HCT116 (cell line): ENCODE measurements at regions not wholly inside any gene's neighbourhood (a gene's known extent, or its start where the extent isn't known, plus 50 kb on each side); places are given as distances from the start of the nearest gene placed in this dataset.

Experiments used
- ATAC-seq: fragments of 200-7000 bp; cut with Tn5 transposase; 2 replicates; pipeline ENCODE4 v1.9.1; 2020; ENCODE audit warnings: mild to moderate bottlenecking, moderate library complexity
- BruUV-seq: library from RNA; stranded (reverse); fragments of 400-500 nt; replicated peaks from 2 replicates; lab custom pipeline; 2021; lab: Mats Ljungman, UMichigan
- CTCF ChIA-PET: fragments of 300-600 bp; sonication (Branson Sonifier 250); formaldehyde crosslinking; loops from one replicate; lab custom pipeline; 2021; ENCODE audit warnings: antibody characterized with exemption; lab: Charles Lee
- POLR2A ChIA-PET: fragments of 300-600, 350-600 bp; sonication (Branson Sonifier 250); formaldehyde crosslinking; loops from one replicate; lab custom pipeline; 2021; ENCODE audit warnings: antibody characterized with exemption; lab: Charles Lee
- RAD21 ChIA-PET, 2 experiments: fragments of 300-600 bp; sonication (Branson Sonifier 250); formaldehyde crosslinking; loops; one replicate each; lab custom pipeline; 2023; ENCODE audit warnings: low total read pairs in 2 of 2; ENCODE audit not compliant: uncharacterized antibody in 2 of 2, unreplicated experiment in 2 of 2, low non-redundant PET in 1 of 2; lab: Charles Lee
- DNase-seq: peaks from one replicate; pipeline ENCODE4 v3.0.0-alpha.2; 2010; ENCODE audit warnings: low read depth, low spot score
- H2AFZ ChIP-seq: fragments of 200-600 bp; shearing (Covaris generic), sonication (generic); 2 replicates; pipeline ENCODE4 v1.6.1; 2017; ENCODE audit warnings: low read depth, mixed run types, mixed read lengths, antibody characterized with exemption, low read length; ENCODE audit not compliant: poor library complexity, severe bottlenecking
- H3K27ac ChIP-seq: 2 replicates; pipeline ENCODE4 v1.5.1; 2012; ENCODE audit warnings: low read depth, low read length
- H3K27me3 ChIP-seq: fragments of 200-600 bp; sonication (generic); 2 replicates; pipeline ENCODE4 v1.6.1; 2016; ENCODE audit warnings: mixed run types, low read length, mixed read lengths; ENCODE audit not compliant: insufficient read depth
- H3K36me3 ChIP-seq, 2 experiments: fragments of 200-500 bp in 1 of 2; fragments of 200-600 bp in 1 of 2; sonication (Bioruptor generic) in 1 of 2; sonication (generic) in 1 of 2; 2 replicates each; pipeline versions ENCODE4 v1.5.1 to v1.6.1; 2014 to 2016; ENCODE audit warnings: low read length in 2 of 2, inconsistent platforms in 1 of 2, mixed read lengths in 1 of 2, mixed run types in 1 of 2; ENCODE audit not compliant: insufficient read depth in 2 of 2, control insufficient read depth in 1 of 2
- H3K4me1 ChIP-seq, 2 experiments: fragments of 200-600 bp in 1 of 2; sonication (generic) in 1 of 2; 2 replicates each; pipeline versions ENCODE4 v1.5.1 to v1.6.1; 2012 to 2017; ENCODE audit warnings: low read length in 2 of 2, inconsistent platforms in 1 of 2, mild to moderate bottlenecking in 1 of 2, mixed read lengths in 1 of 2, mixed run types in 1 of 2, moderate library complexity in 1 of 2; ENCODE audit not compliant: insufficient read depth in 2 of 2, control insufficient read depth in 1 of 2
- H3K4me2 ChIP-seq: fragments of 200-600 bp; sonication (generic); 2 replicates; pipeline ENCODE4 v1.6.1; 2017; ENCODE audit warnings: mixed run types, low read length, mixed read lengths
- H3K4me3 ChIP-seq, 2 experiments: fragments of 200-600 bp in 1 of 2; sonication (generic) in 1 of 2; replicated peaks in 1 of 2; 2 replicates each; pipeline ENCODE4 v1.5.1; 2011 to 2016; ENCODE audit warnings: low read length in 2 of 2, control low read depth in 1 of 2, low read depth in 1 of 2, mild to moderate bottlenecking in 1 of 2, mixed read lengths in 1 of 2, mixed run types in 1 of 2
- H3K79me2 ChIP-seq: fragments of 200-600 bp; sonication (generic); 2 replicates; pipeline ENCODE4 v1.6.1; 2017; ENCODE audit warnings: mild to moderate bottlenecking, mixed run types, low read length, moderate library complexity, mixed read lengths; ENCODE audit not compliant: insufficient read depth
- H3K9ac ChIP-seq: fragments of 200-600 bp; sonication (generic); 2 replicates; pipeline ENCODE4 v1.6.1; 2016; ENCODE audit warnings: low read length, mixed read lengths
- H3K9me2 ChIP-seq: fragments of 200-600 bp; sonication (generic), shearing (Covaris generic); 2 replicates; pipeline ENCODE4 v1.6.1; 2017; ENCODE audit warnings: mixed run types, mild to moderate bottlenecking, moderate library complexity; ENCODE audit not compliant: insufficient read depth
- H3K9me3 ChIP-seq, 2 experiments: fragments of 200-500 bp in 1 of 2; fragments of 200-600 bp in 1 of 2; sonication (Bioruptor generic) in 1 of 2; sonication (generic) in 1 of 2; 2 replicates each; pipeline ENCODE4 v1.6.1; 2014 to 2017; ENCODE audit warnings: low read length in 2 of 2, mixed read lengths in 2 of 2, inconsistent platforms in 1 of 2, low read depth in 1 of 2, mild to moderate bottlenecking in 1 of 2, mixed run types in 1 of 2, moderate library complexity in 1 of 2; ENCODE audit not compliant: control insufficient read depth in 1 of 2, insufficient read depth in 1 of 2
- H4K20me1 ChIP-seq: fragments of 200-600 bp; sonication (generic), shearing (Covaris generic); 2 replicates; pipeline ENCODE4 v1.6.1; 2017; ENCODE audit warnings: mixed run types, mild to moderate bottlenecking, moderate library complexity; ENCODE audit not compliant: insufficient read depth
- CBX3 ChIP-seq: IDR thresholded peaks from 2 replicates; pipeline ENCODE4 v1.6.1; 2012; ENCODE audit warnings: low read depth
- EGR1 ChIP-seq: IDR thresholded peaks from 2 replicates; pipeline ENCODE4 v1.6.1; 2012; ENCODE audit warnings: low read depth
- ELF1 ChIP-seq: IDR thresholded peaks from 2 replicates; pipeline ENCODE4 v1.6.1; 2012; ENCODE audit warnings: low read depth, borderline replicate concordance
- EZH2phosphoT487 ChIP-seq: fragments of 200-600 bp; IDR thresholded peaks from 2 replicates; pipeline ENCODE4 v1.6.1; 2018; ENCODE audit warnings: antibody characterized with exemption, borderline replicate concordance
- FOSL1 ChIP-seq: IDR thresholded peaks from 2 replicates; pipeline ENCODE4 v1.6.1; 2012; ENCODE audit warnings: low read depth
- JUND ChIP-seq: IDR thresholded peaks from 2 replicates; pipeline ENCODE4 v1.6.1; 2012
- POLR2A ChIP-seq: IDR thresholded peaks from 2 replicates; pipeline ENCODE4 v1.7.0; 2011; ENCODE audit warnings: borderline replicate concordance; ENCODE audit not compliant: insufficient read depth, insufficient read length; ENCODE audit errors: extremely low read depth
- POLR2AphosphoS5 ChIP-seq: IDR thresholded peaks from 2 replicates; pipeline ENCODE4 v1.6.1; 2011; ENCODE audit warnings: mild to moderate bottlenecking, low read depth, low read length, moderate library complexity
- SIN3A ChIP-seq: IDR thresholded peaks from 2 replicates; pipeline ENCODE4 v1.6.1; 2012; ENCODE audit warnings: low read depth
- SP1 ChIP-seq: IDR thresholded peaks from 2 replicates; pipeline ENCODE4 v1.6.1; 2012; ENCODE audit warnings: low read depth
- SRF ChIP-seq: IDR thresholded peaks from 2 replicates; pipeline ENCODE4 v1.6.1; 2012; ENCODE audit warnings: low read depth
- YY1 ChIP-seq: IDR thresholded peaks from 2 replicates; pipeline ENCODE4 v1.6.1; 2011; ENCODE audit warnings: low read length, low read depth, moderate library complexity, mild to moderate bottlenecking; ENCODE audit not compliant: insufficient replicate concordance; ENCODE audit errors: extremely low read depth
- ZBTB33 ChIP-seq: IDR thresholded peaks from 2 replicates; pipeline ENCODE4 v1.6.1; 2011; ENCODE audit warnings: mild to moderate bottlenecking, low read length, moderate library complexity; ENCODE audit not compliant: insufficient replicate concordance; ENCODE audit errors: extremely low read depth
- ZNF274 ChIP-seq: fragments of 200-500 bp; sonication (Bioruptor generic); IDR thresholded peaks from 2 replicates; pipeline ENCODE4 v1.6.1; 2014; ENCODE audit warnings: mild to moderate bottlenecking, low read depth, low read length, inconsistent platforms
- intact Hi-C: fragments of 100-400 bp; cut with micrococcal nuclease; formaldehyde crosslinking; loops from 2 replicates; pipeline ENCODE4 v1.10.0; 2022
- TF ChIP-seq, protein P1 (sequence below): IDR thresholded peaks from 2 replicates; pipeline ENCODE4 v1.6.1; 2012; ENCODE audit warnings: low read depth
- TF ChIP-seq, protein P2 (sequence below): IDR thresholded peaks from 2 replicates; pipeline ENCODE4 v1.6.1; 2012
- TF ChIP-seq, protein P3 (sequence below), 3 experiments: fragments of 200-600 bp in 1 of 3; sonication (generic) in 1 of 3; IDR thresholded peaks in 2 of 3; conservative IDR thresholded peaks in 1 of 3; 2 replicates each; pipeline ENCODE4 v1.5.1; 2012 to 2017; ENCODE audit warnings: low read depth in 2 of 3, low read length in 2 of 3, antibody characterized with exemption in 1 of 3, borderline replicate concordance in 1 of 3, control low read depth in 1 of 3, mild to moderate bottlenecking in 1 of 3, mixed read lengths in 1 of 3, mixed run types in 1 of 3, moderate library complexity in 1 of 3; ENCODE audit not compliant: insufficient read depth in 1 of 3

DNA sequence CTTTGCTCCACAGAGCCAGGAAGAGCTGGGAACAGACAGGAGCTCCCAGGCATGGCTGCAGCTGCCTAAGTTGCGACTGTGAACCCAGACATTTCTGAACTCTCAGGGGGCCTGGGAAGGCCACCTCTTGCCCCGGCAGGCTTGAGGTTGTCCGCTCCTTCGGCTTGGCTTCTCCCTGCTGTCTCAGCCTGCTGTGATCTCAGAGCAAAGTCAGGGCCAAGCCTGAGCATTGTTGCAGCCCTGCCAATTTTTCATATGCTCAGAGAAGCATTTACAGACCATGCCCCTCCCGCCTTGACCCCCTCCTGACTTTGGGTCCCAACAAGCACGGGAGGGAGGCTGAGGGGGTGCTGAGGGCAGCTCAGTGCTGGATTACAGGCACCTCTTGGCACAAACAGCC is 1439.1 kb upstream of the FLRT2 start:
- CTCF ChIA-PET, result no interaction called here
- intact Hi-C loops, result no loop called here

More for the DNA sequence above, 1439.1 kb upstream of the FLRT2 start:
- no peak for ATAC-seq
- Histone ChIP-seq H3K79me2 (no peaks in the 10 kb centered on the region), H4K20me1 (no peaks in the 10 kb centered on the region), H3K36me3 (no peaks in the 10 kb centered on the region), H3K4me1 (no peaks in the 10 kb centered on the region), H3K27me3 (no peaks in the 10 kb centered on the region), H3K4me2 (no peak overlapping the region), H3K9me2 (no peaks in the 10 kb centered on the region), H3K9me3 (peaks cover 10 to 17% of the 10 kb centered on the region in 2 experiments; a peak in 3 of 4 replicates), H3K9ac (no peak overlapping the region), H2AFZ (no peak overlapping the region), H3K4me3 (no peak overlapping the region), H3K27ac (no peak overlapping the region)
- TF ChIP-seq SRF (no peak), JUND (no peak), EZH2phosphoT487 (no peak), ZBTB33 (no peak), CBX3 (no peak), YY1 (no peak), POLR2AphosphoS5 (no peak), POLR2A (no peak), EGR1 (no peak), ELF1 (no peak), FOSL1 (no peak), SIN3A (no peak), ZNF274 (no peak), SP1 (no peak)
- TF ChIP-seq, protein P1, sequence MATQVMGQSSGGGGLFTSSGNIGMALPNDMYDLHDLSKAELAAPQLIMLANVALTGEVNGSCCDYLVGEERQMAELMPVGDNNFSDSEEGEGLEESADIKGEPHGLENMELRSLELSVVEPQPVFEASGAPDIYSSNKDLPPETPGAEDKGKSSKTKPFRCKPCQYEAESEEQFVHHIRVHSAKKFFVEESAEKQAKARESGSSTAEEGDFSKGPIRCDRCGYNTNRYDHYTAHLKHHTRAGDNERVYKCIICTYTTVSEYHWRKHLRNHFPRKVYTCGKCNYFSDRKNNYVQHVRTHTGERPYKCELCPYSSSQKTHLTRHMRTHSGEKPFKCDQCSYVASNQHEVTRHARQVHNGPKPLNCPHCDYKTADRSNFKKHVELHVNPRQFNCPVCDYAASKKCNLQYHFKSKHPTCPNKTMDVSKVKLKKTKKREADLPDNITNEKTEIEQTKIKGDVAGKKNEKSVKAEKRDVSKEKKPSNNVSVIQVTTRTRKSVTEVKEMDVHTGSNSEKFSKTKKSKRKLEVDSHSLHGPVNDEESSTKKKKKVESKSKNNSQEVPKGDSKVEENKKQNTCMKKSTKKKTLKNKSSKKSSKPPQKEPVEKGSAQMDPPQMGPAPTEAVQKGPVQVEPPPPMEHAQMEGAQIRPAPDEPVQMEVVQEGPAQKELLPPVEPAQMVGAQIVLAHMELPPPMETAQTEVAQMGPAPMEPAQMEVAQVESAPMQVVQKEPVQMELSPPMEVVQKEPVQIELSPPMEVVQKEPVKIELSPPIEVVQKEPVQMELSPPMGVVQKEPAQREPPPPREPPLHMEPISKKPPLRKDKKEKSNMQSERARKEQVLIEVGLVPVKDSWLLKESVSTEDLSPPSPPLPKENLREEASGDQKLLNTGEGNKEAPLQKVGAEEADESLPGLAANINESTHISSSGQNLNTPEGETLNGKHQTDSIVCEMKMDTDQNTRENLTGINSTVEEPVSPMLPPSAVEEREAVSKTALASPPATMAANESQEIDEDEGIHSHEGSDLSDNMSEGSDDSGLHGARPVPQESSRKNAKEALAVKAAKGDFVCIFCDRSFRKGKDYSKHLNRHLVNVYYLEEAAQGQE, result no peak
- TF ChIP-seq, protein P2, sequence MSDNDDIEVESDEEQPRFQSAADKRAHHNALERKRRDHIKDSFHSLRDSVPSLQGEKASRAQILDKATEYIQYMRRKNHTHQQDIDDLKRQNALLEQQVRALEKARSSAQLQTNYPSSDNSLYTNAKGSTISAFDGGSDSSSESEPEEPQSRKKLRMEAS, result no peak
- TF ChIP-seq, protein P3, sequence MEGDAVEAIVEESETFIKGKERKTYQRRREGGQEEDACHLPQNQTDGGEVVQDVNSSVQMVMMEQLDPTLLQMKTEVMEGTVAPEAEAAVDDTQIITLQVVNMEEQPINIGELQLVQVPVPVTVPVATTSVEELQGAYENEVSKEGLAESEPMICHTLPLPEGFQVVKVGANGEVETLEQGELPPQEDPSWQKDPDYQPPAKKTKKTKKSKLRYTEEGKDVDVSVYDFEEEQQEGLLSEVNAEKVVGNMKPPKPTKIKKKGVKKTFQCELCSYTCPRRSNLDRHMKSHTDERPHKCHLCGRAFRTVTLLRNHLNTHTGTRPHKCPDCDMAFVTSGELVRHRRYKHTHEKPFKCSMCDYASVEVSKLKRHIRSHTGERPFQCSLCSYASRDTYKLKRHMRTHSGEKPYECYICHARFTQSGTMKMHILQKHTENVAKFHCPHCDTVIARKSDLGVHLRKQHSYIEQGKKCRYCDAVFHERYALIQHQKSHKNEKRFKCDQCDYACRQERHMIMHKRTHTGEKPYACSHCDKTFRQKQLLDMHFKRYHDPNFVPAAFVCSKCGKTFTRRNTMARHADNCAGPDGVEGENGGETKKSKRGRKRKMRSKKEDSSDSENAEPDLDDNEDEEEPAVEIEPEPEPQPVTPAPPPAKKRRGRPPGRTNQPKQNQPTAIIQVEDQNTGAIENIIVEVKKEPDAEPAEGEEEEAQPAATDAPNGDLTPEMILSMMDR (IDR thresholded peaks at IDR 0.05 in 2 of 3, conservative IDR thresholded peaks at IDR 0.05 in 1 of 3; ENCODE audit: borderline replicate concordance in 1 of 3, insufficient read depth in 1 of 3, low read depth in 2 of 3, low read length in 2 of 3), result no peak
- POLR2A ChIA-PET, result no interaction called here
- no TSS peak for BruUV-seq
- RAD21 ChIA-PET, result no interaction called here
- DNase-seq, result no peak
